HG03139 (cell line): ENCODE measurements at regions not wholly inside any gene's neighbourhood (a gene's known extent, or its start where the extent isn't known, plus 50 kb on each side); places are given as distances from the start of the nearest gene placed in this dataset.
A peak's percentile ranks its signal among the peaks of the same experiment; 100 is the strongest.

Experiments used
- ATAC-seq: cut with Tn5 transposase; IDR thresholded peaks from one replicate; pipeline ENCODE4 v1.9.1; 2021; ENCODE audit not compliant: unreplicated experiment

GRCh38 chr2:6236317-6236716 is 544.1 kb downstream of the SOX11 start:
- ATAC-seq: no peak

- ATAC-seq: no peak
Observed at GRCh38 chr2:6237039-6237660, 545.0 kb downstream of the SOX11 start.

- no peak for ATAC-seq
Observed at GRCh38 chr2:6249557-6249956, 557.4 kb downstream of the SOX11 start.

- no peak for ATAC-seq
Observed at GRCh38 chr2:6254441-6254840, 562.3 kb downstream of the SOX11 start.

GRCh38 chr2:6264198-6264597 is 572.0 kb downstream of the SOX11 start:
- no peak for ATAC-seq

- ATAC-seq: no peak
Observed at GRCh38 chr2:6281524-6281923, 584.2 kb downstream of the CMPK2 start.

GRCh38 chr2:6283259-6283658 is 582.4 kb downstream of the CMPK2 start:
- no peak for ATAC-seq

- ATAC-seq: no peak
Observed at GRCh38 chr2:6287406-6287805, 578.3 kb downstream of the CMPK2 start.

- no peak for ATAC-seq
Observed at GRCh38 chr2:6288791-6289190, 576.9 kb downstream of the CMPK2 start.

GRCh38 chr2:6290217-6291015 is 575.3 kb downstream of the CMPK2 start:
- ATAC-seq: no peak

- no peak for ATAC-seq
Observed at GRCh38 chr2:6294791-6295190, 570.9 kb downstream of the CMPK2 start.

- no peak for ATAC-seq
Observed at GRCh38 chr2:6297238-6297637, 568.5 kb downstream of the CMPK2 start.

- no peak for ATAC-seq
Observed at GRCh38 chr2:6301426-6301825, 564.3 kb downstream of the CMPK2 start.

GRCh38 chr2:6308986-6309385 is 556.7 kb downstream of the CMPK2 start:
- no peak for ATAC-seq

GRCh38 chr2:6309415-6310255 is 556.1 kb downstream of the CMPK2 start:
- peak; percentile 86 for ATAC-seq

- peak; percentile 15 for ATAC-seq
Observed at GRCh38 chr2:6310256-6311215, 555.2 kb downstream of the CMPK2 start.

GRCh38 chr2:6312367-6312766 is 553.3 kb downstream of the CMPK2 start:
- ATAC-seq: no peak

- ATAC-seq: no peak
Observed at GRCh38 chr2:6314218-6314960, 551.3 kb downstream of the CMPK2 start.

GRCh38 chr2:6325616-6326015 is 540.1 kb downstream of the CMPK2 start:
- ATAC-seq: no peak

- no peak for ATAC-seq
Observed at GRCh38 chr2:6326958-6327357, 538.7 kb downstream of the CMPK2 start.
